ENCODE measurements at regions not wholly inside any gene's neighbourhood (a gene's known extent, or its start where the extent isn't known, plus 50 kb on each side); places are given as distances from the start of the nearest gene placed in this dataset.

- TF ChIP-seq POLR2A (IDR thresholded peaks at IDR 0.05; ENCODE audit: low read length) (no peak), GATA1 (IDR thresholded peaks at IDR 0.05; ENCODE audit: low read depth, low read length) (no peak)
Measured at GRCh38 chr9:108160039-108160438, 670.5 kb upstream of the KLF4 start.

All from erythroblast (primary cell).